IMR-90 (cell line): ENCODE measurements at regions not wholly inside any gene's neighbourhood (a gene's known extent, or its start where the extent isn't known, plus 50 kb on each side); places are given as distances from the start of the nearest gene placed in this dataset.

ENCODE experiments used
- ATAC-seq: fragments of 200-7000 bp; cut with Tn5 transposase; 2 replicates; pipeline ENCODE4 v1.9.1; 2020; ENCODE audit warnings: low read depth, mild to moderate bottlenecking, moderate library complexity
- BruUV-seq: library from RNA; stranded (reverse); fragments of 400-500 nt; replicated peaks from 2 replicates; lab custom pipeline; 2021; lab: Mats Ljungman, UMichigan
- CTCF ChIA-PET: fragments of 300-600 bp; formaldehyde crosslinking; extraction: SDS; loops from one replicate; lab custom pipeline; 2021; ENCODE audit warnings: antibody characterized with exemption; lab: Yijun Ruan, JAX
- POLR2A ChIA-PET: fragments of 300-600 bp; sonication (Branson Sonifier 250); formaldehyde crosslinking; loops from one replicate; lab custom pipeline; 2022; ENCODE audit warnings: antibody characterized with exemption; ENCODE audit not compliant: unreplicated experiment; lab: Charles Lee
- DNase-seq: peaks from one replicate; pipeline ENCODE4 v3.0.0; 2013
- H2AFZ ChIP-seq: replicated peaks from 2 replicates; pipeline ENCODE3; 2013; ENCODE audit warnings: low read length, mild to moderate bottlenecking; ENCODE audit not compliant: poor library complexity
- H2AK5ac ChIP-seq: 2 replicates; pipeline ENCODE4 v1.6.1; 2013; ENCODE audit warnings: low read depth, low read length, inconsistent platforms
- H2AK9ac ChIP-seq: replicated peaks from 2 replicates; pipeline ENCODE3; 2013; ENCODE audit warnings: mild to moderate bottlenecking, low read depth, low read length, moderate library complexity; ENCODE audit not compliant: poor library complexity
- H2BK120ac ChIP-seq: 2 replicates; pipeline ENCODE4 v1.6.1; 2013; ENCODE audit warnings: low read depth, low read length, inconsistent platforms
- H2BK15ac ChIP-seq: 3 replicates; pipeline ENCODE4 v1.6.1; 2013; ENCODE audit warnings: low read depth, low read length, inconsistent platforms
- H2BK20ac ChIP-seq: 2 replicates; pipeline ENCODE4 v1.6.1; 2013; ENCODE audit warnings: low read depth, mild to moderate bottlenecking, inconsistent platforms, low read length, moderate library complexity
- H2BK5ac ChIP-seq: 2 replicates; pipeline ENCODE4 v1.6.1; 2013; ENCODE audit warnings: mild to moderate bottlenecking, low read depth, low read length, inconsistent platforms; ENCODE audit not compliant: poor library complexity, severe bottlenecking
- H3K14ac ChIP-seq: replicated peaks from 2 replicates; pipeline ENCODE4 v1.6.1; 2013; ENCODE audit warnings: low read depth, low read length, inconsistent platforms
- H3K18ac ChIP-seq: 2 replicates; pipeline ENCODE4 v1.6.1; 2013; ENCODE audit warnings: low read depth, low read length, control low read depth
- H3K23ac ChIP-seq: 2 replicates; pipeline ENCODE4 v1.6.1; 2013; ENCODE audit warnings: low read depth, low read length, inconsistent platforms
- H3K27ac ChIP-seq: 2 replicates; pipeline ENCODE4 v1.5.1; 2013; ENCODE audit warnings: mild to moderate bottlenecking, control low read depth, low read length; ENCODE audit not compliant: insufficient read depth
- H3K27me3 ChIP-seq: 2 replicates; pipeline ENCODE4 v1.6.1; 2013; ENCODE audit warnings: low read length; ENCODE audit not compliant: control insufficient read depth, insufficient read depth
- H3K36me3 ChIP-seq: 2 replicates; pipeline ENCODE4 v1.6.1; 2013; ENCODE audit warnings: low read length, mixed read lengths; ENCODE audit not compliant: control insufficient read depth, insufficient read depth
- H3K4ac ChIP-seq: 2 replicates; pipeline ENCODE4 v1.6.1; 2013; ENCODE audit warnings: low read depth, low read length, inconsistent platforms
- H3K4me1 ChIP-seq: 2 replicates; pipeline ENCODE4 v1.6.1; 2013; ENCODE audit warnings: low read length, mixed read lengths; ENCODE audit not compliant: control insufficient read depth, insufficient read depth
- H3K4me2 ChIP-seq: 2 replicates; pipeline ENCODE4 v1.6.1; 2013; ENCODE audit warnings: low read depth, mild to moderate bottlenecking, control low read depth, low read length, moderate library complexity
- H3K4me3 ChIP-seq: 2 replicates; pipeline ENCODE4 v1.5.1; 2013; ENCODE audit warnings: low read depth, mild to moderate bottlenecking, control low read depth, low read length, moderate library complexity; ENCODE audit not compliant: insufficient read depth
- H3K56ac ChIP-seq: 2 replicates; pipeline ENCODE4 v1.6.1; 2013; ENCODE audit warnings: low read length, inconsistent platforms; ENCODE audit not compliant: insufficient read depth; ENCODE audit errors: extremely low read depth
- H3K79me1 ChIP-seq, 2 experiments: 2 replicates each; pipeline ENCODE4 v1.6.1; 2013; ENCODE audit warnings: low read length in 2 of 2, inconsistent platforms in 1 of 2, low read depth in 1 of 2
- H3K9ac ChIP-seq: 2 replicates; pipeline ENCODE4 v1.6.1; 2013; ENCODE audit warnings: low read depth, low read length, control low read depth
- H3K9me1 ChIP-seq: 2 replicates; pipeline ENCODE4 v1.6.1; 2013; ENCODE audit warnings: low read length, inconsistent platforms; ENCODE audit not compliant: insufficient read depth
- H3K9me3 ChIP-seq: 2 replicates; pipeline ENCODE4 v1.6.1; 2013; ENCODE audit warnings: low read length; ENCODE audit not compliant: control insufficient read depth, insufficient read depth
- H4K20me1 ChIP-seq: 2 replicates; pipeline ENCODE4 v1.6.1; 2013; ENCODE audit warnings: low read length, inconsistent platforms; ENCODE audit not compliant: insufficient read depth
- H4K5ac ChIP-seq: 2 replicates; pipeline ENCODE4 v1.6.1; 2013; ENCODE audit warnings: mild to moderate bottlenecking, low read depth, low read length, control low read depth
- H4K8ac ChIP-seq, 2 experiments: 2 replicates each; pipeline ENCODE4 v1.6.1; 2013; ENCODE audit warnings: low read depth in 2 of 2, low read length in 2 of 2, control low read depth in 1 of 2, inconsistent platforms in 1 of 2
- H4K91ac ChIP-seq: 2 replicates; pipeline ENCODE4 v1.6.1; 2013; ENCODE audit warnings: low read depth, low read length, inconsistent platforms; ENCODE audit not compliant: insufficient read depth
- BHLHE40 ChIP-seq: fragments of 150-350 bp; IDR thresholded peaks from 2 replicates; pipeline ENCODE4 v1.6.1; 2016; ENCODE audit warnings: mild to moderate bottlenecking, low read depth, low read length
- CEBPB ChIP-seq: IDR thresholded peaks from 2 replicates; pipeline ENCODE4 v1.6.1; 2012; ENCODE audit warnings: low read depth, low read length, improper control_type of control experiment
- CHD1 ChIP-seq: IDR thresholded peaks from 2 replicates; pipeline ENCODE4 v1.6.1; 2012; ENCODE audit warnings: low read depth, low read length, improper control_type of control experiment
- FOS ChIP-seq: fragments of 150-350 bp; IDR thresholded peaks from 2 replicates; pipeline ENCODE4 v1.6.1; 2016; ENCODE audit warnings: low read depth, low read length
- MAFK ChIP-seq: IDR thresholded peaks from 2 replicates; pipeline ENCODE4 v1.6.1; 2012; ENCODE audit warnings: low read depth, low read length, improper control_type of control experiment
- MAZ ChIP-seq: IDR thresholded peaks from 2 replicates; pipeline ENCODE4 v1.6.1; 2012; ENCODE audit warnings: low read depth, mild to moderate bottlenecking, low read length, improper control_type of control experiment, moderate library complexity, borderline replicate concordance
- MXI1 ChIP-seq: IDR thresholded peaks from 2 replicates; pipeline ENCODE4 v1.6.1; 2012; ENCODE audit warnings: low read depth, mild to moderate bottlenecking, low read length, moderate library complexity, borderline replicate concordance
- NFE2L2 ChIP-seq: fragments of 150-350 bp; IDR thresholded peaks from 2 replicates; pipeline ENCODE4 v1.6.1; 2016; ENCODE audit warnings: low read depth, mild to moderate bottlenecking, low read length
- RAD21 ChIP-seq: IDR thresholded peaks from 2 replicates; pipeline ENCODE4 v1.6.1; 2012; ENCODE audit warnings: low read length, improper control_type of control experiment
- RCOR1 ChIP-seq: IDR thresholded peaks from 2 replicates; pipeline ENCODE4 v1.6.1; 2012; ENCODE audit warnings: mild to moderate bottlenecking, low read length, improper control_type of control experiment; ENCODE audit not compliant: insufficient replicate concordance
- SMC3 ChIP-seq: fragments of 150-350 bp; IDR thresholded peaks from 2 replicates; pipeline ENCODE4 v1.6.1; 2016; ENCODE audit warnings: low read depth, mild to moderate bottlenecking, antibody characterized with exemption, low read length, moderate library complexity
- WGBS, 2 experiments: methylation state at CpG; one replicate each; pipeline versions ENCODE4 v1.1.5 to v1.1.7; 2013; ENCODE audit warnings: missing lambda C conversion rate in 2 of 2; ENCODE audit not compliant: insufficient read length in 1 of 2; ENCODE audit errors: extremely low coverage in 2 of 2; 5-methylcytosine and 5-hydroxymethylcytosine counted together
- dilution Hi-C: fragments of 300-500 bp; cut with HindIII; formaldehyde crosslinking; loops from one replicate; pipeline ENCODE4 v1.14.3; 2018; ENCODE audit warnings: low sequenced_read_pairs; ENCODE audit not compliant: unreplicated experiment
- in situ Hi-C: fragments of 300-500 bp; cut with MboI; formaldehyde crosslinking; loops from 3 replicates; pipeline ENCODE4 v1.14.3; 2019; ENCODE audit warnings: low sequenced_read_pairs, inconsistent platforms, mixed read lengths
- intact Hi-C: fragments of 100-400 bp; cut with micrococcal nuclease; formaldehyde crosslinking; loops from 2 replicates; pipeline ENCODE4 v1.10.0; 2022
- TF ChIP-seq, protein P1 (sequence below): fragments of 150-350 bp; IDR thresholded peaks from 2 replicates; pipeline ENCODE4 v1.6.1; 2017; ENCODE audit warnings: mild to moderate bottlenecking, antibody characterized with exemption, low read length, low read depth

DNA sequence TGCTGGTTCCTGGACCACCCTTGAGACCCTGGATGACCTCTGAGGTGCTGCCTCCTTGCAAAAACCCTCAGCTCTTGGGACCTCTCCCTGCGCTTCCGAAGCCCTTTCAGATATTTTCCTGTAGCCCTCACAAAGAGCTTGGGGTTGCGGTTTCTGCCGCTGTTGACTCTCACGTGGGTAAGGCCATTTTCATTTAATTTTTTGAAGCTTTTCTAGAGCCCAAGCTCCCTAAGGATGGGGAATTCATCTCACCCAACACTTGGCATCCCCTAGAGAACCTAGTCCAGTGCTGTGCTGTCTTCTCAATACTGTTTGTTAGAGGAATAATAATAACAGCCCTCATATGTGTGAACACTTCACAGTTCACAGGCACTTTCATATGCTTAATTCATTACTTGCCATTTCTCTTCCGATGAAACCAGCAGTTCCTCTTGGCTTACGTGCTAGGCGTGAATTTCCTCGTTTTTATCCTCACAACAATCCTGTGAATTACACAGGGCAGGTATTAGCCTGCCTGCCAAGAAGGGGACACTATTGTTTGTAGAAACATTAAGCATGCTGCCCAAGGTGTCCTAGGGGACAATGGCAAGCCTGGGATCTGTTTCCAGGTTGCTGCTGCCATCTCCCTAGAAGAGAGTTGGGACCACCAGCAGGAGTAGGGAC lies 71.6 kb upstream of the CTBP2 start (continued):
- no peak for TF ChIP-seq MXI1

DNA sequence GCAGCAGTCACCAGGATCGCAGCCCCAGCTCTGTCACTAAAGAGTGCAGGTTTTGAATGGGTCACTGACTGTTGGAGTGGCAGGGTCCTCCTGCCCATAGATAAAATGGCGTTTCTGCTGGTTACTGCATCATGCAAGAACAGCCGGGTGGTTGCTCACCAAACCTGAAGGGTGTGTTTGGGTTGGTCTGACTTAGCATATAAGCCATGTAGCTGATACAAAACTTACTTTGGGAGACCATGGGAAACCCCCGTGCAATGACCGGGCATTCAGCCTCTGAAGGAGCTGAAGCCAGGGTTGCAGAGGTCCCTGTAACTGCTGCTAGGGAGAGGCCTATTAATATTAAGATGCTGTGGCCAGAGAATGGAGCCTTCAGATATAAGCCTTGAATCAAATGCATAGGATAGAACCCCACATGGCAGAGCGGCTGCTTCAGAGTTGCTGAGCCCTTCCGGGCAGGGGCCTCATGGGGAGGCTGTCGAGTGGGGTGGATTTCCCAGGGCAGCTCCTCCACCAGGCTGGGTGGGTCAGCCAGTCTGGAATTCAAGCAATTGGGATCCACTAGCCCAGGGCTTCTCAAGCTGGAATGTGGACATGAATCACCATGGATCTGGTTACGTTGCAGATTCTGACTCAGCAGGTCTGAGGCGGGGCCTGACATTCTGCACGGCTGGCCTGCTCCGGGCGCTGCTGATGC lies 70.9 kb upstream of the CTBP2 start:
- 26% methylated on average over 8 of the region's 13 CpGs; no CpG with 5 or more reads in 1 of the 2 experiments for WGBS, 2 experiments
- peak overlapping the region; percentile 79; the same call in 2 of the 3 replicates for H2BK15ac ChIP-seq
- peak overlapping the region; percentile 81 to 91 for H4K8ac ChIP-seq
- no peaks in the 10 kb centered on the region for H3K27me3 ChIP-seq
- peak overlapping the region; percentile 84 for H2AFZ ChIP-seq
- peaks cover 0 to 10% of the 10 kb centered on the region in 2 experiments; a peak in 2 of 4 replicates for H3K79me1 ChIP-seq
- H2BK120ac ChIP-seq = peak overlapping the region; percentile 99
- H3K18ac ChIP-seq = peak overlapping the region; percentile 16
- peaks cover 12% of the 10 kb centered on the region for H3K4me1 ChIP-seq
- DNase-seq (peak; percentile 98), ATAC-seq (peak; percentile 96)
- H3K4ac ChIP-seq = peak overlapping the region; percentile 86
- peak overlapping the region; percentile 57 for H3K23ac ChIP-seq
- H4K5ac ChIP-seq = peak overlapping the region; percentile 10
- BruUV-seq = no TSS peak
- intact Hi-C loops (loop anchor here (1.0 to 10.0 kb wide), 3 partner anchors 70 to 486 kb away; partner anchors contain the start of gene EDRF1), in situ Hi-C loops (no loop called here), dilution Hi-C loops (no loop called here)
- H4K20me1 ChIP-seq = no peaks in the 10 kb centered on the region
- no peak overlapping the region for H3K4me3 ChIP-seq
- H4K91ac ChIP-seq = peak overlapping the region; percentile 98
- H3K4me2 ChIP-seq = no peak overlapping the region; the same call in 1 of the 2 replicates
- ChIA-PET POLR2A (no interaction called here), CTCF (interaction anchor here (0.7 kb wide), 1 partner anchor 113 kb away, joined by 3 read pairs; no protein-coding TSS in a partner anchor)
- no peaks in the 10 kb centered on the region for H3K36me3 ChIP-seq
- H2AK9ac ChIP-seq = peak overlapping the region; percentile 77
- peak overlapping the region; percentile 95 for H2BK20ac ChIP-seq
- peak overlapping the region; percentile 94 for H2AK5ac ChIP-seq
- peak overlapping the region; percentile 68 for H3K14ac ChIP-seq
- H3K56ac ChIP-seq = peak overlapping the region; percentile 70; the same call in 1 of the 2 replicates
- peak overlapping the region; percentile 49 for H2BK5ac ChIP-seq
- H3K27ac ChIP-seq = peak overlapping the region; percentile 46
- H3K9me3 ChIP-seq = no peaks in the 10 kb centered on the region
- H3K9ac ChIP-seq = no peak overlapping the region
- H3K9me1 ChIP-seq = peaks cover 16% of the 10 kb centered on the region
- TF ChIP-seq MAZ (peak; percentile 77), BHLHE40 (no peak; the same call in 1 of the 2 replicates), RAD21 (peak; percentile 39), CEBPB (0 out of 2 replicates have a peak, but pooled peaks have one; percentile 30), RCOR1 (no peak), CHD1 (no peak), MAFK (peak; percentile 88), SMC3 (no peak; the same call in 1 of the 2 replicates), FOS (peak; percentile 97), NFE2L2 (peak; percentile 89), MXI1 (peak; percentile 23; the same call in 1 of the 2 replicates)
- TF ChIP-seq, protein P1, sequence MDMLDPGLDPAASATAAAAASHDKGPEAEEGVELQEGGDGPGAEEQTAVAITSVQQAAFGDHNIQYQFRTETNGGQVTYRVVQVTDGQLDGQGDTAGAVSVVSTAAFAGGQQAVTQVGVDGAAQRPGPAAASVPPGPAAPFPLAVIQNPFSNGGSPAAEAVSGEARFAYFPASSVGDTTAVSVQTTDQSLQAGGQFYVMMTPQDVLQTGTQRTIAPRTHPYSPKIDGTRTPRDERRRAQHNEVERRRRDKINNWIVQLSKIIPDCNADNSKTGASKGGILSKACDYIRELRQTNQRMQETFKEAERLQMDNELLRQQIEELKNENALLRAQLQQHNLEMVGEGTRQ = no peak
